Choroid plexus epithelial cell (primary cell): ENCODE measurements at regions not wholly inside any gene's neighbourhood (a gene's known extent, or its start where the extent isn't known, plus 50 kb on each side); places are given as distances from the start of the nearest gene placed in this dataset.

Source experiments
- DNase-seq: peaks from one replicate; pipeline ENCODE4 v3.0.0-alpha.2; 2010; ENCODE audit warnings: low read depth
- H3K4me3 ChIP-seq: 2 replicates; pipeline ENCODE4 v1.5.1; 2011; ENCODE audit warnings: low read depth, mild to moderate bottlenecking, control low read depth, low read length, moderate library complexity
- CTCF ChIP-seq: conservative IDR thresholded peaks from 2 replicates; pipeline ENCODE4 v1.5.1; 2011; ENCODE audit warnings: low read depth, mild to moderate bottlenecking, control low read depth, inconsistent platforms, low read length, moderate library complexity

GRCh38 chr2:236365258-236366048 lies 101.2 kb upstream of the ASB18 start:
- DNase-seq = no peak
- H3K4me3 ChIP-seq = no peak overlapping the region
- no peak for TF ChIP-seq CTCF

GRCh38 chr2:236366049-236366387 lies 101.8 kb upstream of the ASB18 start:
- DNase-seq = no peak
- TF ChIP-seq CTCF = no peak
- no peak overlapping the region for H3K4me3 ChIP-seq

GRCh38 chr2:236366397-236366796 lies 102.2 kb upstream of the ASB18 start:
- no peak for DNase-seq
- no peak for TF ChIP-seq CTCF
- no peak overlapping the region for H3K4me3 ChIP-seq

GRCh38 chr2:236367506-236368289 lies 103.5 kb upstream of the ASB18 start:
- no peak for TF ChIP-seq CTCF
- no peak for DNase-seq
- no peak overlapping the region for H3K4me3 ChIP-seq

GRCh38 chr2:236369661-236370062 lies 105.5 kb upstream of the ASB18 start:
- TF ChIP-seq CTCF = no peak
- H3K4me3 ChIP-seq = no peak overlapping the region
- peak; percentile 23 for DNase-seq

GRCh38 chr2:236370847-236371409 lies 106.7 kb upstream of the ASB18 start:
- no peak for DNase-seq
- H3K4me3 ChIP-seq = no peak overlapping the region
- no peak for TF ChIP-seq CTCF
